ENCODE measurements at regions not wholly inside any gene's neighbourhood (a gene's known extent, or its start where the extent isn't known, plus 50 kb on each side); places are given as distances from the start of the nearest gene placed in this dataset.

GRCh38 chr10:24086296-24087086, 122.4 kb upstream of the KIAA1217 start:
- TF ChIP-seq POLR2A (IDR thresholded peaks at IDR 0.05) (no peak), CTCF (IDR thresholded peaks at IDR 0.05) (no peak)
